Colonic mucosa (tissue), 4 donors: ENCODE measurements at regions not wholly inside any gene's neighbourhood (a gene's known extent, or its start where the extent isn't known, plus 50 kb on each side); places are given as distances from the start of the nearest gene placed in this dataset.

Experiments
- DNase-seq: peaks from one replicate; pipeline ENCODE4 v3.0.0-alpha.2; 2020
- H3K27ac ChIP-seq: fragments of 200-600 bp; one replicate; pipeline ENCODE4 v1.8.0; 2021
- H3K27me3 ChIP-seq: fragments of 200-600 bp; one replicate; pipeline ENCODE4 v1.8.0; 2021
- H3K36me3 ChIP-seq: fragments of 200-600 bp; one replicate; pipeline ENCODE4 v1.8.0; 2021
- H3K4me1 ChIP-seq: fragments of 200-600 bp; one replicate; pipeline ENCODE4 v1.8.0; 2021; ENCODE audit warnings: mild to moderate bottlenecking
- H3K4me3 ChIP-seq: fragments of 200-600 bp; one replicate; pipeline ENCODE4 v1.8.0; 2021
- H3K9ac ChIP-seq, 2 donors: one replicate each; pipeline ENCODE4 v1.7.0; 2013; ENCODE audit warnings: control low read depth in 2 of 2, low read depth in 2 of 2, low read length in 2 of 2
- H3K9me3 ChIP-seq: fragments of 200-600 bp; one replicate; pipeline ENCODE4 v1.8.0; 2021
- CTCF ChIP-seq: fragments of 200-600 bp; IDR thresholded peaks from one replicate; pipeline ENCODE4 v1.8.0; 2022; ENCODE audit warnings: antibody characterized with exemption, mild to moderate bottlenecking
- intact Hi-C: fragments of 100-400 bp; cut with DNase I; formaldehyde crosslinking; loops from one replicate; pipeline ENCODE4 v1.14.1; 2022
- donor health status: healthy.
- donor health status: DM: no; HTN: no; CAD: no.
- donor health status: DM: no; HTN: no; CAD: no.

DNA sequence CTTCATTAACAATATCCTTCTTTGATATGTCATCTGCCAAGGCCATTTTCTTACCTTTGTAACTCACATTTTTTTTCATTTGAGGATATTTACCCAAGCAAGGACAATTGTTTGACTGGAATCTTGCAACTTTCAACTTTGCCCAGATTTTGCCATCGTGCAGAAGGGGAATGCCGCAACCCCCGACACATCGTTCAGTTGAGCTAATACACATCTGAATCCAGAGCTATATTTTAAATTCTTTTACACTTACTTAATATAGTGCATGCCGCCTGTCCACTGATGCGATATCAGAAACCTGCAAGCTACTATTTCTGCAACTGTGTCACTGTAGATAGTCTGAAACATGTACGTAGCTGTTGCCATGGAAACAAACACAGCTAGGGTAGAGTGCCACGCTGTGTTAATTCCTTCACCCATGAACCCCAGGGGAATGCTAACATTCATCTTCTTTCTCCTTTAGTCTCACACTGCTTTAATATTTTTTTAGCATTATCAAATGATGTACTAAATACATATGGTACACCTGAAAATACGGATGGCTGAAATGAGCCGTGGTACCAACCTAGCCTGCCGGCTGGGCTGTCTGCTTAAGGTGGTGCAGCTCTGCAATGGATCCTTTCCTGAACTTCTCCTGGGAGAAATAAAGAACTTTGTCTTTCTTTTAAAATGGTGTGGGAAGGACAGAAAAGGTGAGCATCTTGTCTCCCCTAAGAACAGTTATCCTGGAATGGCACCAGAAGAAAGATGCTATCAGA, 77.0 kb upstream of the FOXN3 start:
- no peak overlapping the region for H3K27ac ChIP-seq
- no peak for TF ChIP-seq CTCF
- no peak overlapping the region for H3K4me3 ChIP-seq
- H3K9me3 ChIP-seq: no peaks in the 10 kb centered on the region
- intact Hi-C loops: no loop called here
- no peak overlapping the region for H3K9ac ChIP-seq
- H3K36me3 ChIP-seq: no peaks in the 10 kb centered on the region
- H3K27me3 ChIP-seq: no peaks in the 10 kb centered on the region
- DNase-seq: no peak
- no peaks in the 10 kb centered on the region for H3K4me1 ChIP-seq

DNA sequence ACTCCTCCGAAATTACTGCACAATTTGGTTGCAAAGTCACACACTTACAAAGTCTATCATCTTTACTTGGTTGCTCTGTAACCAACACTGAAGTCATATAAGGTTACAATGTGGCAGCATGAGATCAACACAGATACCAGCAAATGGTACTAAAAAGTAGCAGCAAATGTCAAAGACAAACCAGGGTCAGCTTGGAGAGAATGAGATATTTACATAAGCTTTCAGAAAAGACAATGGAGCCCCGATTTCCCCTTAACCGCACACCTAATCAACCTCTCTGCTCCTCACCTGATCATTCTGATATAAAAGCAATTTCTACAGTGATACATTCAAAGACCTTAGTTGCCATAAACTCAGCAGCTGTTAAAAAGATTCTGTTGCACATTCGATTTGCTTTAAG, 76.4 kb upstream of the FOXN3 start:
- no peak for DNase-seq
- Histone ChIP-seq H3K36me3 (no peaks in the 10 kb centered on the region), H3K27me3 (no peaks in the 10 kb centered on the region), H3K9me3 (no peaks in the 10 kb centered on the region), H3K27ac (no peak overlapping the region), H3K4me3 (no peak overlapping the region), H3K9ac (no peak overlapping the region), H3K4me1 (no peaks in the 10 kb centered on the region)
- intact Hi-C loops: no loop called here
- no peak for TF ChIP-seq CTCF

- no peaks in the 10 kb centered on the region for H3K9me3 ChIP-seq
- H3K9ac ChIP-seq: no peak overlapping the region
- DNase-seq: no peak
- no peak overlapping the region for H3K27ac ChIP-seq
- no peaks in the 10 kb centered on the region for H3K27me3 ChIP-seq
- TF ChIP-seq CTCF: no peak
- intact Hi-C loops: no loop called here
- no peaks in the 10 kb centered on the region for H3K36me3 ChIP-seq
- H3K4me1 ChIP-seq: no peaks in the 10 kb centered on the region
- H3K4me3 ChIP-seq: no peak overlapping the region
Observed at GRCh38 chr14:89491711-89492381, 74.8 kb upstream of the FOXN3 start.

GRCh38 chr14:89490466-89490865, 73.4 kb upstream of the FOXN3 start:
- no peak for TF ChIP-seq CTCF
- no peaks in the 10 kb centered on the region for H3K4me1 ChIP-seq
- H3K4me3 ChIP-seq: no peak overlapping the region
- no peaks in the 10 kb centered on the region for H3K27me3 ChIP-seq
- no peaks in the 10 kb centered on the region for H3K9me3 ChIP-seq
- no peak for DNase-seq
- intact Hi-C loops: no loop called here
- no peaks in the 10 kb centered on the region for H3K36me3 ChIP-seq
- H3K9ac ChIP-seq: no peak overlapping the region
- H3K27ac ChIP-seq: no peak overlapping the region

- DNase-seq: no peak
- H3K27ac ChIP-seq: no peak overlapping the region
- no peak for TF ChIP-seq CTCF
- intact Hi-C loops: no loop called here
- no peaks in the 10 kb centered on the region for H3K36me3 ChIP-seq
- H3K4me3 ChIP-seq: no peak overlapping the region
- H3K9me3 ChIP-seq: no peaks in the 10 kb centered on the region
- H3K27me3 ChIP-seq: no peaks in the 10 kb centered on the region
- H3K4me1 ChIP-seq: no peaks in the 10 kb centered on the region
- H3K9ac ChIP-seq: no peak overlapping the region
Observed at GRCh38 chr14:89489761-89490437, 72.9 kb upstream of the FOXN3 start.
